ENCODE measurements at regions not wholly inside any gene's neighbourhood (a gene's known extent, or its start where the extent isn't known, plus 50 kb on each side); places are given as distances from the start of the nearest gene placed in this dataset.
"Not testable (repeated sequence)": the region's sequence is repeated elsewhere in the genome, so short reads cannot be mapped to it uniquely, and the experiment has no call there.

- not testable (repeated sequence) for DNase-seq (ENCODE audit: low read depth)
Observed at GRCh38 chr11:4315292-4315691, 52.9 kb downstream of the OR52B4 start.

DNA sequence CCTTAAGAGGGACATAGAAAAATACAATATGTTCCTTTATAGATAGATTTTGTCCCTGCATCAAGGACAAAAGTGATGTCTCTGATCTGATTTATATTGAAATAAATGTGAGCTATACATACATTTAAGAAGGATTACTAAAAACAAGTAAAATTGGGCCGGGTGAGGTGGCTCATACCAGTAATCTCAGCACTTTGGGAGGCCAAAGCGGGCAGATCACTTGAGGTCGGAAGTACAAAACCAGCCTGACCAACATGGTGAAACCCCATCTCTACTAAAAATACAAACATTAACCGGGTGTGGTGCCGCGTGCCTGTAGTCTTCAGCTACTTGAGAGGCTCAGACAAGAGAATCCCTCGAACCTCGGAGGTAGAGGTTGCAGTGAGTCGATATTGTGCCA is 91.0 kb downstream of the OR52B4 start:
- DNase-seq (ENCODE audit: low read depth); H3K4me3 ChIP-seq (ENCODE audit: low read depth, low read length): not testable (repeated sequence)

More at GRCh38 chr11:4315292-4315691, 52.9 kb downstream of the OR52B4 start:
- H3K4me3 ChIP-seq (ENCODE audit: low read depth, low read length), result not testable (repeated sequence)

GRCh38 chr11:4251085-4251484 is 117.1 kb downstream of the OR52B4 start:
- not testable (repeated sequence) for H3K4me3 ChIP-seq (ENCODE audit: low read depth, low read length); DNase-seq (ENCODE audit: low read depth)

DNA sequence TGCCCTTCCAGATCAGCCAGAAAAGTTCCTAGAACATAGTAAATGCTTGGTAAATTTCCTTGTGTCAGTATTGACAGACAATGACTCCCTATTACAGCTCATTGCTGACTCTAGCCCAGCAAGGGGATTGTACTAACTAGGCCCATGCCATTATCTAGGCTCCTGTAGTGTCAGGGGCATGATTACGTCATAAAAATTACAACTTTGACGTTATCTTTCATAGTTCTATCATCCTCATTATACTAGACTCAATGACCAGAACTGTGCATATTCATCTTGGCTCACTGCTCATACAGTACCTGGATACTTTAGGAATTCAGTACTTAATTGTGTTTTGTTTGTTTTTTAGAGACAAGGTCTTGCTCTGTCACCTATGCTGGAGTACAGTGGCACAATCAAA is 118.7 kb downstream of the OR52B4 start:
- not testable (repeated sequence) for DNase-seq (ENCODE audit: low read depth); H3K4me3 ChIP-seq (ENCODE audit: low read depth, low read length)

GRCh38 chr11:4237771-4238170 is 130.4 kb downstream of the OR52B4 start:
- H3K4me3 ChIP-seq (ENCODE audit: low read depth, low read length); DNase-seq (ENCODE audit: low read depth): not testable (repeated sequence)

DNA sequence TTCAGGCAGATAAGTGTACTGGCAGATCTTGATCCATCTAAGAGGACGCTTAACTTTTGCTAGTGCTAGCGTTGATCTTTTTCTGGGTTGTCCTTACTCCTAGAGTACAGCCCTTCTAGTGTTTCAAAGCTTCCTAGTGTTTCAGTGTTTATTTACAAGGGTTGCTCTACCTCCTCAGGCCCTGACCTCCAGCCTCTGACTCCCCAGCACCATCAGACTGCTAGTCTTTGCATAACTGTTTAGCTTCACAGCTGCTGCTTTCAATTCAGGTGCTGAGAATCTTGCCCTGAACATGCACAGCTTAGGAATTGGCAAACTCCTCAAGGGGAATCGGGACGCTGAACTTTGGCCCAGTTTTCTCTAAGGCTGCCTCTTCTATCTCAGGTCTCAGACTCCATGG is 124.3 kb downstream of the RRM1 start:
- DNase-seq (ENCODE audit: low read depth); H3K4me3 ChIP-seq (ENCODE audit: low read depth, low read length): not testable (repeated sequence)

DNA sequence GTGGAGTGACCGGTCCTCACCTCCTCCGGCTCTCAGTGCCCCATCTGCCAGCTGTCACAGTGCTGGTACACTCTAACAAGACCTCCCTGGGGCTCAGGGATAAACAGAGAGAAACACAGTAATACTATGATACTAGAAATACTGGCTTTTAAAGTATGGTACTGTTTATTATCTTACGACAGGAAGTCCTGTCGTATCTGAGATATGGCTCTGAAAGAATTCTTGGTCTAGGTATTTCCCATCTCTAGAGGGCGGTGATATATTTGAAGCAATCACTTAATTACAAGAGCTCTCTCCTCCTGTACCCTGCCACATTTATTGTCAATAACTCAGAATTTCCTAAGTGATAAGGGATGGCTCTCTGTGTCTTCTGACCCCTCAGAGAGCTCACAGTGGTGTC is 119.1 kb downstream of the RRM1 start:
- no peak for DNase-seq (ENCODE audit: low read depth)
- H3K4me3 ChIP-seq (ENCODE audit: low read depth, low read length), result no peak overlapping the region
- TF ChIP-seq, protein P1, sequence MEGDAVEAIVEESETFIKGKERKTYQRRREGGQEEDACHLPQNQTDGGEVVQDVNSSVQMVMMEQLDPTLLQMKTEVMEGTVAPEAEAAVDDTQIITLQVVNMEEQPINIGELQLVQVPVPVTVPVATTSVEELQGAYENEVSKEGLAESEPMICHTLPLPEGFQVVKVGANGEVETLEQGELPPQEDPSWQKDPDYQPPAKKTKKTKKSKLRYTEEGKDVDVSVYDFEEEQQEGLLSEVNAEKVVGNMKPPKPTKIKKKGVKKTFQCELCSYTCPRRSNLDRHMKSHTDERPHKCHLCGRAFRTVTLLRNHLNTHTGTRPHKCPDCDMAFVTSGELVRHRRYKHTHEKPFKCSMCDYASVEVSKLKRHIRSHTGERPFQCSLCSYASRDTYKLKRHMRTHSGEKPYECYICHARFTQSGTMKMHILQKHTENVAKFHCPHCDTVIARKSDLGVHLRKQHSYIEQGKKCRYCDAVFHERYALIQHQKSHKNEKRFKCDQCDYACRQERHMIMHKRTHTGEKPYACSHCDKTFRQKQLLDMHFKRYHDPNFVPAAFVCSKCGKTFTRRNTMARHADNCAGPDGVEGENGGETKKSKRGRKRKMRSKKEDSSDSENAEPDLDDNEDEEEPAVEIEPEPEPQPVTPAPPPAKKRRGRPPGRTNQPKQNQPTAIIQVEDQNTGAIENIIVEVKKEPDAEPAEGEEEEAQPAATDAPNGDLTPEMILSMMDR (IDR thresholded peaks at IDR 0.05; ENCODE audit: control insufficient read depth, extremely low read depth, insufficient read depth), result no peak

GRCh38 chr11:4211991-4212390 is 117.4 kb downstream of the RRM1 start:
- TF ChIP-seq, protein P1 (IDR thresholded peaks at IDR 0.05; ENCODE audit: control insufficient read depth, extremely low read depth, insufficient read depth), result no peak
- H3K4me3 ChIP-seq (ENCODE audit: low read depth, low read length), result no peak overlapping the region
- no peak for DNase-seq (ENCODE audit: low read depth)

GRCh38 chr11:4203603-4204360 is 109.2 kb downstream of the RRM1 start:
- DNase-seq (ENCODE audit: low read depth), result no peak
- no peak overlapping the region for H3K4me3 ChIP-seq (ENCODE audit: low read depth, low read length)
- TF ChIP-seq, protein P1 (IDR thresholded peaks at IDR 0.05; ENCODE audit: control insufficient read depth, extremely low read depth, insufficient read depth), result 0 out of 2 replicates have a peak, but pooled peaks have one; percentile 26

- no peak overlapping the region for H3K4me3 ChIP-seq (ENCODE audit: low read depth, low read length)
- DNase-seq (ENCODE audit: low read depth), result no peak
- TF ChIP-seq, protein P1 (IDR thresholded peaks at IDR 0.05; ENCODE audit: control insufficient read depth, extremely low read depth, insufficient read depth), result no peak
Observed at GRCh38 chr11:4202749-4203148, 108.2 kb downstream of the RRM1 start.
